Colonic mucosa (tissue), 4 donors: ENCODE measurements at regions not wholly inside any gene's neighbourhood (a gene's known extent, or its start where the extent isn't known, plus 50 kb on each side); places are given as distances from the start of the nearest gene placed in this dataset.

ENCODE experiments used
- DNase-seq: peaks from one replicate; pipeline ENCODE4 v3.0.0-alpha.2; 2020
- H3K27ac ChIP-seq: fragments of 200-600 bp; one replicate; pipeline ENCODE4 v1.8.0; 2021
- H3K27me3 ChIP-seq: fragments of 200-600 bp; one replicate; pipeline ENCODE4 v1.8.0; 2021
- H3K36me3 ChIP-seq: fragments of 200-600 bp; one replicate; pipeline ENCODE4 v1.8.0; 2021
- H3K4me1 ChIP-seq: fragments of 200-600 bp; one replicate; pipeline ENCODE4 v1.8.0; 2021; ENCODE audit warnings: mild to moderate bottlenecking
- H3K4me3 ChIP-seq: fragments of 200-600 bp; one replicate; pipeline ENCODE4 v1.8.0; 2021
- H3K9ac ChIP-seq, 2 donors: one replicate each; pipeline ENCODE4 v1.7.0; 2013; ENCODE audit warnings: control low read depth in 2 of 2, low read depth in 2 of 2, low read length in 2 of 2
- H3K9me3 ChIP-seq: fragments of 200-600 bp; one replicate; pipeline ENCODE4 v1.8.0; 2021
- CTCF ChIP-seq: fragments of 200-600 bp; IDR thresholded peaks from one replicate; pipeline ENCODE4 v1.8.0; 2022; ENCODE audit warnings: antibody characterized with exemption, mild to moderate bottlenecking
- intact Hi-C: fragments of 100-400 bp; cut with DNase I; formaldehyde crosslinking; loops from one replicate; pipeline ENCODE4 v1.14.1; 2022
- donor health status: healthy.
- donor health status: DM: no; HTN: no; CAD: no.
- donor health status: DM: no; HTN: no; CAD: no.

GRCh38 chr4:11268149-11268548 lies 160.5 kb downstream of the HS3ST1 start:
- intact Hi-C loops = no loop called here
- no peak overlapping the region for H3K27ac ChIP-seq
- no peak for DNase-seq
- H3K27me3 ChIP-seq = no peaks in the 10 kb centered on the region
- H3K36me3 ChIP-seq = no peaks in the 10 kb centered on the region
- no peaks in the 10 kb centered on the region for H3K4me1 ChIP-seq
- no peak overlapping the region for H3K4me3 ChIP-seq
- no peak for TF ChIP-seq CTCF
- no peak overlapping the region for H3K9ac ChIP-seq
- H3K9me3 ChIP-seq = no peaks in the 10 kb centered on the region

DNA sequence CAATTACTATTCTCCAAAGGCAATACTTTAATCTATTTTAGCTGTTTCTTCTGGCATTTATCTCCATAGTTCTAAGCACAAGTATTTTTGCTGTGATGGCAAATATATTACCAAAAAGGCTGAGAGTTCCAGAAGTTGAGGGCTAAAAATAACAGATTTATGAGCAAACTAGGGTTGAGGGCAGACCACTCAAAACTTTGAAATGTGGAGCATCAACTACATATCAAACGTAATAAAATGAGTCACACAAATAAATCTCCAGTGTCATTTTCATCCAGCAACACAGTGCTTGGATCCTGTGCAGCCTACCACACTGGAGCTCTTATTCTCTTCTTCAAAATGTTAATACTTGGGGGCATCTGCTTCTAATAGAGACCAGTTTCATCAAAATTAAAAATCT lies 163.9 kb downstream of the HS3ST1 start:
- H3K9ac ChIP-seq = no peak overlapping the region
- no peak overlapping the region for H3K27ac ChIP-seq
- H3K27me3 ChIP-seq = no peaks in the 10 kb centered on the region
- H3K36me3 ChIP-seq = no peaks in the 10 kb centered on the region
- H3K9me3 ChIP-seq = no peaks in the 10 kb centered on the region
- intact Hi-C loops = no loop called here
- no peak for TF ChIP-seq CTCF
- H3K4me3 ChIP-seq = no peak overlapping the region
- H3K4me1 ChIP-seq = no peaks in the 10 kb centered on the region
- DNase-seq = no peak

GRCh38 chr4:11264346-11264745 lies 164.3 kb downstream of the HS3ST1 start:
- Histone ChIP-seq H3K4me3 (no peak overlapping the region), H3K9me3 (no peaks in the 10 kb centered on the region), H3K27ac (no peak overlapping the region), H3K27me3 (no peaks in the 10 kb centered on the region), H3K4me1 (no peaks in the 10 kb centered on the region), H3K9ac (no peak overlapping the region), H3K36me3 (no peaks in the 10 kb centered on the region)
- intact Hi-C loops = no loop called here
- TF ChIP-seq CTCF = no peak
- DNase-seq = no peak

DNA sequence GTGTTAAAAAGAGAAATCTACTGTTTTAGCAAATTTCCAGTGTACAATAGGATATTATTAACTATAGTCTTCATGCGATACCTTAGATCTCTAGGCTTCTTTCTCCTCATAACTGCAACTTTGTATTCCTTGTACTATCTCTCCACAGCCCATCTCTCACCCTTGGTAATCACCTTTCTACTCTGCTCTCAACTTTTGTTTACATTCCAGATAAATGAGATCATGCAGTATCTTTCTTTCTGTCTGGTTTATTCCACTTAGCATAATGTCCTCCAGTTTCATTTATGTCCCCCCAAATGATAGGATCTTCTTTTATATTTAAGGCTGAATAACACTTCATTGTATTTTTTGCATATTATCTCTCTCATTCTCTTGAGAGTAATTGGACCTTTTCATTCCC lies 165.5 kb downstream of the HS3ST1 start:
- intact Hi-C loops = no loop called here

DNA sequence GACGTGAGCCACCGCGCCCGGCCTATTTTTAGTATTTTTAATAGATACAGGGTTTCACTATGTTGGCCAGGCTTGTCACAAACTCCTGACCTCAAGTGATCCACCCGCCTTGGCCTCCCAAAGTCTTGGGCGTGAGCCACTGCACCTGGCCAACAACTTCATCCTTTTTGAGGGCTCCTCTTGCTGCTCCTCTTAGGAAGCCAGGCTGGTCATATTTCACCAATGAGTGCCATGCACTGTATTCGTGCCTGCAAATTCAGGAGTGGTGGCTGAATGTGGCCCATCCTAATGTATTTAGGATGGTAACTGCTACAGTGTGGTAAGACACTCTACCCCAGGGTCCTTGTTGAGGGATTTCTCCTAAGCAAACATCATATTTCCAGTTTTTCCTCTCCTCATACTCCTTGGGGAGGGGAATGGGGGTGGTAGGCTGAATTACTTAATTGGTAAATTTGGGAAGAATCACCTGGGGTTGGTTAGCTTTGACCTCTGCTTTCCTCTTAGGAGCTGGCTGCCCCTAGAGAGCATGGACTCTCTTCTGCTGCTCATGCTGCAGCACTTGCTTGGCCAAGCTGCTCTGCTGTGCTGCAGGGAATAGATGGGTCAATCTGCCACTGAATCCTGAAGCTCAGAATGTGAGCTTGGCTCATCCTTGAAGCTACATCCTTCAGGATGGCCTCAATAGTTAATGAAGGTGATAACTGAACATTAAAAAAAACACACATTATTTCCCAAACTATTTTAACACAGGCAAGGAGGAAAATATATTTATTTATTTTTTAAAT lies 167.4 kb downstream of the HS3ST1 start:
- H3K27me3 ChIP-seq = no peaks in the 10 kb centered on the region
- TF ChIP-seq CTCF = no peak
- no peaks in the 10 kb centered on the region for H3K9me3 ChIP-seq
- no peak for DNase-seq
- no peak overlapping the region for H3K27ac ChIP-seq
- H3K36me3 ChIP-seq = no peaks in the 10 kb centered on the region
- no peaks in the 10 kb centered on the region for H3K4me1 ChIP-seq
- intact Hi-C loops = no loop called here
- H3K4me3 ChIP-seq = no peak overlapping the region
- H3K9ac ChIP-seq = no peak overlapping the region

More for the DNA sequence above, 165.5 kb downstream of the HS3ST1 start:
- Histone ChIP-seq H3K27ac (no peak overlapping the region), H3K4me1 (no peaks in the 10 kb centered on the region), H3K27me3 (no peaks in the 10 kb centered on the region), H3K36me3 (no peaks in the 10 kb centered on the region), H3K9me3 (no peaks in the 10 kb centered on the region), H3K9ac (no peak overlapping the region), H3K4me3 (no peak overlapping the region)
- TF ChIP-seq CTCF = no peak
- no peak for DNase-seq
